ENCODE measurements at regions not wholly inside any gene's neighbourhood (a gene's known extent, or its start where the extent isn't known, plus 50 kb on each side); places are given as distances from the start of the nearest gene placed in this dataset.
A peak's percentile ranks its signal among the peaks of the same experiment; 100 is the strongest.

DNA sequence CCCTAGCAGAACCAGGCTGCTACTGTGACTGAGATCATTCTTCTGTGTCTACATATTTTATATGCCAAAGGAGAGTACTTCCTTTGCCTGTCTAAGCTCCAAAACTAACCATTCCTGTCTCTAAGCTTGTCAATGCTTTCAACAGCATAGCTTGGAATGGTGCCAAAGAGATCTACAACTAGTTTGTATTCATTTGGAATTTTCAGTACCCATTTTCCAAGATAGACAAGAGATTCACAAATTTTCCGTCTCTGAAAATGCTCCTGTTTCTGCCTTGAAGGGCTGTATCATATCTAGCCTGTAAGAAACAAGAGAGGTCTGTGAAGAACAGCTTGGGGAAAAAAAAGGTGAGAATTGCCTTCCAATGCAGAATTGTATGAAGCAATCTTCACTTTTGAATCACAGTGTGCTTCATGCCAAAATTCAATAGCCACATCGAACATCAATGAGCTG, 334.4 kb upstream of the ACTBL2 start:
- DNase-seq (ENCODE audit: insufficient read length, low spot score) (no peak), FAIRE-seq (no peak)
- TF ChIP-seq POLR2A (IDR thresholded peaks at IDR 0.05; ENCODE audit: low read depth, low read length), result no peak

DNA sequence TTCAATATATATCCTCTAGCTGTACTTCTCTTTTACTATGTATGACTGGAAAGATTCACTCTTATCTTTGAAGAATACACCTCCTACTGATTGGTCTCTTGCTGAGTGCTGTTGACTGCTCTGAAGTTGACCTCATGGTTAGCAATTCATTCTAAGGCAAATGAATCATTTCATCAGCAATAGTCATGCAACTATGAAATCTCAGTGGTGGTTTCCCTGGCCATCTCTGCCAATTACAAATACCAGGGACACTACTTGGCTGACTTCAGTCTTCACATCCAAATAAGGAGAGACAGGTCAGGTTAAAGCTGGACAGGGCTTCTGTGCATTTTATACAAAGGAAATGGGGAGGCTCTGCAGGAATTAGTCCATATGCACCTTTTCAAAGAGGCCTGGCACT, 333.5 kb upstream of the ACTBL2 start:
- no peak for TF ChIP-seq POLR2A (IDR thresholded peaks at IDR 0.05; ENCODE audit: low read depth, low read length)
- peak; percentile 29 for DNase-seq (ENCODE audit: insufficient read length, low spot score)
- peak; percentile 100 for FAIRE-seq

DNA sequence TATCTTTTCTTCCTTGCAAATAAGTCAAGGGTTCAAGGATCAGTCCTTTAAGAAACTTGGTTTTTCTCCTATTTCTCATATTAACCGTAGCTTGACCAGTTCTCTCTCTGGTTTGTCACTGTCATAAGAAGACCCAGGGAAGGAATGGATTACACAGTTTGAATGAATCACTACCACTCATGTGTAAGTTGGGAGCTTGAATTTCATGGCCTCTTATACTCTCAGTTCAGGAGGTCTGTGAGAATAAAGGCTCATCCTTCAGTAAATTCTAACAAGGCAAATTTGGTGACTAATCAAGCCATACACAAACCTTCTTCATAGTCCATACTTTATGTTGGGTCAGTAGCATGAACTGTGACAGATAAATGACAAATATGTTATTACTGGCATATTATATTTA, 323.1 kb upstream of the ACTBL2 start:
- TF ChIP-seq POLR2A (IDR thresholded peaks at IDR 0.05; ENCODE audit: low read depth, low read length), result no peak
- FAIRE-seq (peak; percentile 15), DNase-seq (ENCODE audit: insufficient read length, low spot score) (no peak)

DNA sequence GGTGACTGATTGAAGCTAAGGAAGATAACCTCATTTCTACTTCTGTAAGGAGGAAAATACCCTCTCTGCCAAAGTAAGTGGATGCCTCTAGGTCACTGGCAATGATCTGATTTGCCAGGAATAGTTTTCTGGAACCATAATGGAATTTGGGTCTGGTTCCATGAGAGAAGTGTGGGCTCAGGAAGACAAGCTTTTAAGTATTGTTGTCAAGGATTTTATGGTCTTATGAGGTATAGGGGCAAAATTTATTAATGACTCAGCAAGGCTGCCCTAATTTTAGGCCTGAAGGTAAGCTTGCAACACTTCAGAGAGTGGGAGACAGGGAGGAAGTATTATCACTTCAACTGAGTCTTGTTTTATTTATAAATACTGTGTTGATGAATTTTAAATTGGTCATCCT, 322.6 kb upstream of the ACTBL2 start:
- no peak for TF ChIP-seq POLR2A (IDR thresholded peaks at IDR 0.05; ENCODE audit: low read depth, low read length)
- DNase-seq (ENCODE audit: insufficient read length, low spot score) (no peak), FAIRE-seq (no peak)

DNA sequence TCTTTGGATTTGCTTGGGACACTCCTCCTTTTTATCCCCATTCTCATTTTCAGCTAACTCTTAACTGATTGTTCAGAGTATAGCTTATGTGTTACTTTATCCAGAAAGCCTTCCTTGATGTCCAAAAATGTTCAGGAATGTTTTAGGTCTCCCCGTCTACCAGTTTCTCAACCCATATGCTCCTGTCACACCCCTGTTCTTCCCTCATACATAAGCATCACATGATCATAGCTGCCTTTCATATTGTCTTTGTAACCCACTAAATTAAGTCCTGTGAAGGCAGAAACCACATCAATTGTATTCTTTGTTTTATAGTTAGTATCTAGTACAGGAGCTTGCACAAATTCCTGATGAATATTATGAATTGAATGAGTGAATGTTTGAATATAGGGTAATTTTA, 321.9 kb upstream of the ACTBL2 start:
- TF ChIP-seq POLR2A (IDR thresholded peaks at IDR 0.05; ENCODE audit: low read depth, low read length), result no peak
- DNase-seq (ENCODE audit: insufficient read length, low spot score) (no peak), FAIRE-seq (peak; percentile 70)

DNA sequence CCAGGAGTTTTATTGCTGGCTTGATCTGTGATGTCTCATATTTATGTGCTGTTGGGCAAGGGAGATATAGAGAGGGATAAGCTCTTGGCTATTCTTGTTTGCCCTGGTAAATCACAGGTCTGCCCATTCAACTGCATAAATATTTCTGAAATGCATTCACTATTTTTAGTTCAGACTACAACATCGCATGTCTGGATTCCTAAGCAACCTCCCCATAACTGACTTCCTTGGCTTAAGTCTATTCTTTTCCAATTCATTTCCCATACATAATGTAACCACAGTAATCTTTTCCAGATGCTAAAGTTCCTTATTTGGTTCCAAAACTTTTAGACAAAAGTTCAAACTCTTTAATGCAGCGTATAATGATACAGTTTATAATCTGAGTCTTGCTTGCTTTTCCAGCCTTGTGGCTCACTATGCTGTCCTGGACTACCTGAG, 321.4 kb upstream of the ACTBL2 start:
- DNase-seq (ENCODE audit: insufficient read length, low spot score), result no peak
- no peak for FAIRE-seq
- no peak for TF ChIP-seq POLR2A (IDR thresholded peaks at IDR 0.05; ENCODE audit: low read depth, low read length)

DNA sequence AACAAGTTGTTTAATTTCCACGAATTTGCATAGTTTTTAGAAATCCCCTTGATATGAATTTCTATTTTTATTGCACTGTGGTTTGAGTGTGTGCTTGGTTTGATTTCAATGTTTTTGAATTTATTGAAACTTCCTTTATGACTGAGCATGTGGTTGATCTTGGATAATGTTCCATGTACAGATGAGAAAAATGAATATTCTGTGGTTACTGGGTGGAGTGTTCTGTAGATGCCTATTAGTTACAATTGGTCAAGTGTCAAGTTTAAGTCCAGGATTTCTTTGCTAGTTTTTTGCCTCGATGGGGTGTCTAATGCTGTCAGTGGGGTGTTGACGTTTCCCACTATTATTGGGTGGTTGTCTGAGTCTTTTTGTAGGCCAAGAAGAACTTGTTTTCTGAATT, 319.5 kb upstream of the ACTBL2 start:
- DNase-seq (ENCODE audit: insufficient read length, low spot score), result no peak
- no peak for FAIRE-seq
- no peak for TF ChIP-seq POLR2A (IDR thresholded peaks at IDR 0.05; ENCODE audit: low read depth, low read length)

DNA sequence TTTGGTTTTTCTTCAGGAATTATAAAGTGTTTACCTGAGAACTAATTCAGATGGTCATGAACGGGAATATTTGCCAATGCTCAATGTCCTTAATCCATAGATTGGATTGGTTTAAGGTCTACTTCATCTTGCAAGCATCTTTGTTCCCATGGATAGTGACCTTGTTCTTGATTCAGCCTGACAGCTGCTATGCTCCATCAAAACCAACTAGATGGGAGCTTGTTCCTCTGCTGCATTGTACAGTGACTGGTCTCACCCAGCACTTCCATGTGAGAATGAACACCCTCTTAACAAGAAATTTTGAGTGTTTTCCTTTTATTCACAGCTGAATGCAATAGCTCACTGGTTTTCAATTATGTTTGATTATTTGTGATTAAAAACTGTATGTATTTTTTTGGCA, 312.6 kb upstream of the ACTBL2 start:
- no peak for DNase-seq (ENCODE audit: insufficient read length, low spot score)
- no peak for TF ChIP-seq POLR2A (IDR thresholded peaks at IDR 0.05; ENCODE audit: low read depth, low read length)
- no peak for FAIRE-seq

DNA sequence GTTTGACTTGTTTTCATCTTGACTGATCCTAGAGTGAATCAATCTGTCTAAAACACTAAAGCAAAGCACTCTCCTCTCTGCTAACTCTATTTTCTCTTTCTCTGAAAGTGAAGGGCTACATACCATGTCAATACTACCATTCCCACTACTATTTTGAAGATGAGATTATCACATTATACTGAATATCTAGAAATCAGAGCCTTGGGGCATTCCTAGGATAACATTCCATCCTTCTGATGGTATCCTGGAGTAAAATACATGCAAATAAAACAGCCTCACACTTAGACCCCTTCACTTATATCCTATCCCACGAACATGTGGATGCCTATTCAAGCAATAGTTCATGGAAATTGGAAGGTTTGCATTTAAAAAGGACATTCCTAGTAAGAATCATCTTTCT, 309.3 kb upstream of the ACTBL2 start:
- no peak for TF ChIP-seq POLR2A (IDR thresholded peaks at IDR 0.05; ENCODE audit: low read depth, low read length)
- DNase-seq (ENCODE audit: insufficient read length, low spot score) (no peak), FAIRE-seq (no peak)

DNA sequence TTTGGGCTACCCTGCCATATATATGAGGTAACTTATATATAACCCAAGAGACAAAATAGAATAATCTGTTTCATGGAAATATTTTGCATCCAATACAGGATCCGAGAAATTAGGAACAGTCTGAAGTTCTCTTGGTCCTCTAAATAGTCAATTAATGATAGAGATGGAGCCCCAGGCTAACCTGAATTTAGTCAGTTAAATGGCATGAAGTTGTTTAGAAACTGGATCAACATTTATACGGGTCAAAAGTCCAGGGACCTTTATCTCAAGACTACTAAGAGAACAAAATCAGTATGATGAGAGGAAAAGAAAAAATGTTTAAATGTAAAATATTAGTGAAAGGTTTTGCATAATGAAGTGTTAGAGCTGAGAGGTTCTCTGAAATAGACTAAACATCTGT, 303.3 kb upstream of the ACTBL2 start:
- TF ChIP-seq POLR2A (IDR thresholded peaks at IDR 0.05; ENCODE audit: low read depth, low read length), result no peak
- DNase-seq (ENCODE audit: insufficient read length, low spot score) (no peak), FAIRE-seq (no peak)

DNA sequence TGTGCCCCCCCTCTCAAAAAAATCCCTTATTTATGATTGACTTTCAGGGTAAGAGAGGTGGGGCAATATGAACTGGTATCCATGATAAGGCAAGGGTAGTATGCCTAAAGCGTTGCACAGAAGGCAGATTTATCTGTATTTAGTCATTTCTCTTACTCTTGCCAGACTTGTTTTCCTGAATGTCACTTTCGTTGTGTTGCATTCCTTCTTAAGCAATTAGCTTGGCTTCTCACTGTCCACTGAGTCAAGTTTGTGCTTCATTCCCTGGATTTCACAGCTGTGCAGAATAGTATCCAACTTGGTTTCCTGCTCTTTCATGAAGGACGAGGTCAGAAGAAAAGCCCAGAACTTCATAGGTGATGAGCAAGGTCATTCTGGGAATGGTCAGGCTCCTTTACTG, 301.5 kb upstream of the ACTBL2 start:
- TF ChIP-seq POLR2A (IDR thresholded peaks at IDR 0.05; ENCODE audit: low read depth, low read length), result no peak
- DNase-seq (ENCODE audit: insufficient read length, low spot score) (no peak), FAIRE-seq (peak; percentile 72)

DNA sequence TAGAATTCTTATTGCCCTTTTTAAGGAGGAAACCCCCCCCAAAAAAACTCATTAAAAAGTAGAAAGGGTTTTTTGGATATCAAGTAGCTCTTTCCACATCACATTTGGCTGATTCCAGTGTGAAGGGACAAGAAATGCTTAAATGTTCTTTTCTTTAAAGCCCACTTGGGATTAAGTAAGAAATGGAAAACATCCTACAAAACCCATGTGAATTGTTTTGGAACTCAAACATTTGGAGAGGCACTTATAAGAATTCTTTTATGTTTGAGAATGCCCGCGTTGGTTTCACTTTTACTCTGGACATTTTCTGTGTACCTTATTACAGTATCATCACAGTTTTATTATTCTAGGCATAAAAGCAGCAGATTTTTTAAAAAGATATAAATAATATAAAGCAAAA, 301.1 kb upstream of the ACTBL2 start:
- DNase-seq (ENCODE audit: insufficient read length, low spot score) (no peak), FAIRE-seq (no peak)
- TF ChIP-seq POLR2A (IDR thresholded peaks at IDR 0.05; ENCODE audit: low read depth, low read length), result no peak

DNA sequence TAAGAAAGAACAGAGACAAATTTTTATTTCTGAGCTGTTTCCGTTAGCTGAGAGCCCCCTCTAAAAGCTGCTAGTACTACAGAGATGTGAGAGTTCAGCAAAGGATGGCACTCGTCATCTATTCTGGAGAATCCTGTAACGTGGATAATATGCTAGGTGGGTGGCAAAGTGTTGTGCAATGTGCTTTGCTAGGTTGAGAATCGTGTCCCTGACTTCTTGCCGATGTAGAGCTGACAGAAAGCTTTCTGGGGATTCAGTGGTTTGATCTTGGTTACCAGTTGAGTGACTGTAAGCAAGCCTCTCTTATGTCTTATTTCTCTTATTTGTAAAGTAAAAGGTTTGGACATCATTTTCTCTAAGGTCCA, 298.3 kb upstream of the ACTBL2 start:
- FAIRE-seq, result no peak
- no peak for DNase-seq (ENCODE audit: insufficient read length, low spot score)
- no peak for TF ChIP-seq POLR2A (IDR thresholded peaks at IDR 0.05; ENCODE audit: low read depth, low read length)

DNA sequence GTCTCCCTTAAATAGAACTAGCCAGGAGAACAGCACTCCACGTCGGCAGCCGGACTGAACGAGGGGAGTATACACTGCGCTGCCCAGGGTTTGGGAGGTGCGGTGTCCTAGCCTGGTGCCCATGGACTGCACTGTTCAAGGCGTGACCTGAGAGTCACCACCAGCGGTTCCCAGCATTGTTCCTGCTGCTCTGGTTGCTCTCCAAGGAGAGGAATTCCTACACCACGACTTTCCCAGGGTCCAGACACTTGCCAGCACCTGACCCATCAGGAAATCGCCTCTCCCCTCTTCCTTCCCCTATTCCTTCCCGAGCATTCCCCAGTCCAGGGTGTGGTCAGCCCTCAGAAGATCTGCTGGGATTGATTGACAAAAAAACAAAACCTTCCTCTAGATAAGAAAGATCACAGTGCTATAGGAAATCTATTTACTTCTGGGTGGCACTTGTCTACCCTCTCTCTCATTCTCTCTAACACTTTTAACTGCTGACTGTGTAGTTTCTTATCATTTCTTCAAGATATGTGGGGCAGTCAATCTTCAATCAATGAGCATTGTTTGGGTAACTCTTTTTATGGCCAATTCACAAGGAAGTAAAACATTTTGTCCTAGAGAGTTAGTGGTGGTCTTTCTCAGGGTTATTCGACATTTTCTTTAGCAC, 297.8 kb upstream of the ACTBL2 start:
- FAIRE-seq (no peak), DNase-seq (ENCODE audit: insufficient read length, low spot score) (no peak)
- no peak for TF ChIP-seq POLR2A (IDR thresholded peaks at IDR 0.05; ENCODE audit: low read depth, low read length)

DNA sequence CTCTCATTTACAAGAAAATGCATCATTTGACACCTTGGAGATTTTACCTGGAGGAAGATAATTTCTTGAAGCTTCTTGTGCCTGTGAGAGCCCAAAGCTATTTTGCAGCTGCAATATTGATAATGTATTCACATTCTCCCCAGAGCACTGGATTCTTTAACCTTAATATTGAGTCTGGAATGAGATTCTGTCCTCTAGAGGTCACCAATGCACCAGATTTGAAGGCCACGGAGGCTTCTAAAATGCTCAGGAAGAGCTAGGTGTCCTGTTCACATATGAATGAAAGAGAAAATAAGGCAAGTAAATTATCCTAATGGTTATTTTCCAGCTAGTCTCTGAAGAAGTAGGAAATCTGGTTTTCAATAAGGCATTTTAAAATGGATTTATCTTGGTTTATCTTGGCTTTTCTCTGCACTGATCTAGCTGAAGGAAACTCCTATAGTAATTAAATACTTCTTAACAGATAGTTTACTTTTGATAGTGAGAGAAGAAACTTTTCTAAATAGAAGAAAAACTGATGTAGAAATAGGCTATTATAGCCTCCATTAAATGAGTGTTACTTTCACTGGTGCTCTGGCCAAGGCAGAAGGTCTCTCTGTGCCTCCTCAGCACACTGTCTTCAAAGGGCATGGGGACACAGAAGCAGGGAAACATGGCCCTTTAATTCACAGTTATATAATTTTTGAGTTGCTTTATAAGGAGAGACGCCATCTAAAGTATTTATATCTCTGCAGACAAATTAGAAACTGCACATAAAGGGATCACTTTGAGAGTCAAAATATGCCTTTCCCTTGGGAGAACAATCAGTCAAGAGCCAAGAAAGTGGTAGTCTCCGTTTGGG, 297.0 kb upstream of the ACTBL2 start:
- DNase-seq (ENCODE audit: insufficient read length, low spot score), result no peak
- peak; percentile 71 for FAIRE-seq
- TF ChIP-seq POLR2A (IDR thresholded peaks at IDR 0.05; ENCODE audit: low read depth, low read length), result no peak
